ENCODE measurements at regions not wholly inside any gene's neighbourhood (a gene's known extent, or its start where the extent isn't known, plus 50 kb on each side); places are given as distances from the start of the nearest gene placed in this dataset.

DNA sequence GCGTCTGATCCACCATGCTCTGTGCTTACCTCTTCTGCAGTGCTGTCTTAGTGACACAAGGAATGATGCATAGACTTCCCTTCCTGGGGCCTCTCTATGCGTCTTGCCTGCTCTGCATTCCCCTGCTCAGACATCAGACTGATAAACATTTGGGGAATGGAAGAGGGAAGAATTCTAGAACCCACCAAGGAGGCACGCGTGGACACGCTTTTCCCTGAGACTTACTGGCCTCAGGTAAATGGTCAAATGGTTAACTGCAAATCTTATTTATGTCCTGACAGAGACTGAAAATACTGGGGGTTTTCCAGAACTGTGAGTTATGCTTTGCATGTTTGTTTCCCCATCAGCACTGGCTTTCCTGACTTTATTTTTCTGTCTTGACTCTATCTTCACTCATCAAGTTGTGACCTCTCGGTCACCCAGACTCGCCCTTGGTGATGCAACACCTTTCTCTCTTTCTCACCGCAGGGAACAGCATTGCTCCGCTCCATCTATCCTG lies 285.9 kb upstream of the FZD8 start (continued):
- TF ChIP-seq, protein P1, sequence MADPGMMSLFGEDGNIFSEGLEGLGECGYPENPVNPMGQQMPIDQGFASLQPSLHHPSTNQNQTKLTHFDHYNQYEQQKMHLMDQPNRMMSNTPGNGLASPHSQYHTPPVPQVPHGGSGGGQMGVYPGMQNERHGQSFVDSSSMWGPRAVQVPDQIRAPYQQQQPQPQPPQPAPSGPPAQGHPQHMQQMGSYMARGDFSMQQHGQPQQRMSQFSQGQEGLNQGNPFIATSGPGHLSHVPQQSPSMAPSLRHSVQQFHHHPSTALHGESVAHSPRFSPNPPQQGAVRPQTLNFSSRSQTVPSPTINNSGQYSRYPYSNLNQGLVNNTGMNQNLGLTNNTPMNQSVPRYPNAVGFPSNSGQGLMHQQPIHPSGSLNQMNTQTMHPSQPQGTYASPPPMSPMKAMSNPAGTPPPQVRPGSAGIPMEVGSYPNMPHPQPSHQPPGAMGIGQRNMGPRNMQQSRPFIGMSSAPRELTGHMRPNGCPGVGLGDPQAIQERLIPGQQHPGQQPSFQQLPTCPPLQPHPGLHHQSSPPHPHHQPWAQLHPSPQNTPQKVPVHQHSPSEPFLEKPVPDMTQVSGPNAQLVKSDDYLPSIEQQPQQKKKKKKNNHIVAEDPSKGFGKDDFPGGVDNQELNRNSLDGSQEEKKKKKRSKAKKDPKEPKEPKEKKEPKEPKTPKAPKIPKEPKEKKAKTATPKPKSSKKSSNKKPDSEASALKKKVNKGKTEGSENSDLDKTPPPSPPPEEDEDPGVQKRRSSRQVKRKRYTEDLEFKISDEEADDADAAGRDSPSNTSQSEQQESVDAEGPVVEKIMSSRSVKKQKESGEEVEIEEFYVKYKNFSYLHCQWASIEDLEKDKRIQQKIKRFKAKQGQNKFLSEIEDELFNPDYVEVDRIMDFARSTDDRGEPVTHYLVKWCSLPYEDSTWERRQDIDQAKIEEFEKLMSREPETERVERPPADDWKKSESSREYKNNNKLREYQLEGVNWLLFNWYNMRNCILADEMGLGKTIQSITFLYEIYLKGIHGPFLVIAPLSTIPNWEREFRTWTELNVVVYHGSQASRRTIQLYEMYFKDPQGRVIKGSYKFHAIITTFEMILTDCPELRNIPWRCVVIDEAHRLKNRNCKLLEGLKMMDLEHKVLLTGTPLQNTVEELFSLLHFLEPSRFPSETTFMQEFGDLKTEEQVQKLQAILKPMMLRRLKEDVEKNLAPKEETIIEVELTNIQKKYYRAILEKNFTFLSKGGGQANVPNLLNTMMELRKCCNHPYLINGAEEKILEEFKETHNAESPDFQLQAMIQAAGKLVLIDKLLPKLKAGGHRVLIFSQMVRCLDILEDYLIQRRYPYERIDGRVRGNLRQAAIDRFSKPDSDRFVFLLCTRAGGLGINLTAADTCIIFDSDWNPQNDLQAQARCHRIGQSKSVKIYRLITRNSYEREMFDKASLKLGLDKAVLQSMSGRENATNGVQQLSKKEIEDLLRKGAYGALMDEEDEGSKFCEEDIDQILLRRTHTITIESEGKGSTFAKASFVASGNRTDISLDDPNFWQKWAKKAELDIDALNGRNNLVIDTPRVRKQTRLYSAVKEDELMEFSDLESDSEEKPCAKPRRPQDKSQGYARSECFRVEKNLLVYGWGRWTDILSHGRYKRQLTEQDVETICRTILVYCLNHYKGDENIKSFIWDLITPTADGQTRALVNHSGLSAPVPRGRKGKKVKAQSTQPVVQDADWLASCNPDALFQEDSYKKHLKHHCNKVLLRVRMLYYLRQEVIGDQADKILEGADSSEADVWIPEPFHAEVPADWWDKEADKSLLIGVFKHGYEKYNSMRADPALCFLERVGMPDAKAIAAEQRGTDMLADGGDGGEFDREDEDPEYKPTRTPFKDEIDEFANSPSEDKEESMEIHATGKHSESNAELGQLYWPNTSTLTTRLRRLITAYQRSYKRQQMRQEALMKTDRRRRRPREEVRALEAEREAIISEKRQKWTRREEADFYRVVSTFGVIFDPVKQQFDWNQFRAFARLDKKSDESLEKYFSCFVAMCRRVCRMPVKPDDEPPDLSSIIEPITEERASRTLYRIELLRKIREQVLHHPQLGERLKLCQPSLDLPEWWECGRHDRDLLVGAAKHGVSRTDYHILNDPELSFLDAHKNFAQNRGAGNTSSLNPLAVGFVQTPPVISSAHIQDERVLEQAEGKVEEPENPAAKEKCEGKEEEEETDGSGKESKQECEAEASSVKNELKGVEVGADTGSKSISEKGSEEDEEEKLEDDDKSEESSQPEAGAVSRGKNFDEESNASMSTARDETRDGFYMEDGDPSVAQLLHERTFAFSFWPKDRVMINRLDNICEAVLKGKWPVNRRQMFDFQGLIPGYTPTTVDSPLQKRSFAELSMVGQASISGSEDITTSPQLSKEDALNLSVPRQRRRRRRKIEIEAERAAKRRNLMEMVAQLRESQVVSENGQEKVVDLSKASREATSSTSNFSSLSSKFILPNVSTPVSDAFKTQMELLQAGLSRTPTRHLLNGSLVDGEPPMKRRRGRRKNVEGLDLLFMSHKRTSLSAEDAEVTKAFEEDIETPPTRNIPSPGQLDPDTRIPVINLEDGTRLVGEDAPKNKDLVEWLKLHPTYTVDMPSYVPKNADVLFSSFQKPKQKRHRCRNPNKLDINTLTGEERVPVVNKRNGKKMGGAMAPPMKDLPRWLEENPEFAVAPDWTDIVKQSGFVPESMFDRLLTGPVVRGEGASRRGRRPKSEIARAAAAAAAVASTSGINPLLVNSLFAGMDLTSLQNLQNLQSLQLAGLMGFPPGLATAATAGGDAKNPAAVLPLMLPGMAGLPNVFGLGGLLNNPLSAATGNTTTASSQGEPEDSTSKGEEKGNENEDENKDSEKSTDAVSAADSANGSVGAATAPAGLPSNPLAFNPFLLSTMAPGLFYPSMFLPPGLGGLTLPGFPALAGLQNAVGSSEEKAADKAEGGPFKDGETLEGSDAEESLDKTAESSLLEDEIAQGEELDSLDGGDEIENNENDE (IDR thresholded peaks at IDR 0.05; ENCODE audit: insufficient replicate concordance, low read length), result no peak
- peak; percentile 67 for TF ChIP-seq CEBPB (IDR thresholded peaks at IDR 0.05; ENCODE audit: low read depth, low read length)
